HT-29 (cell line): ENCODE measurements at regions not wholly inside any gene's neighbourhood (a gene's known extent, or its start where the extent isn't known, plus 50 kb on each side); places are given as distances from the start of the nearest gene placed in this dataset.
A peak's percentile ranks its signal among the peaks of the same experiment; 100 is the strongest.
"Not testable (repeated sequence)": the region's sequence is repeated elsewhere in the genome, so short reads cannot be mapped to it uniquely, and the experiment has no call there.

ENCODE experiments used
- DNase-seq: peaks from one replicate; pipeline ENCODE4 v3.0.0-alpha.2; 2015; ENCODE audit warnings: low spot score

GRCh38 chrX:39788521-39788920 is 309.2 kb downstream of the BCOR start:
- DNase-seq: no peak

GRCh38 chrX:39791691-39792090 is 306.1 kb downstream of the BCOR start:
- DNase-seq: no peak

- DNase-seq: no peak
Measured at GRCh38 chrX:39795605-39796004, 302.2 kb downstream of the BCOR start.

GRCh38 chrX:39796856-39797255 is 300.9 kb downstream of the BCOR start:
- DNase-seq: no peak

- not testable (repeated sequence) for DNase-seq
Measured at GRCh38 chrX:39798488-39798887, 299.3 kb downstream of the BCOR start.

- no peak for DNase-seq
Measured at GRCh38 chrX:39802354-39802753, 295.4 kb downstream of the BCOR start.

GRCh38 chrX:39802908-39803307 is 294.9 kb downstream of the BCOR start:
- no peak for DNase-seq

GRCh38 chrX:39805022-39805421 is 292.7 kb downstream of the BCOR start:
- DNase-seq: no peak

- DNase-seq: no peak
Measured at GRCh38 chrX:39805825-39806224, 291.9 kb downstream of the BCOR start.

- no peak for DNase-seq
Measured at GRCh38 chrX:39808471-39808917, 289.3 kb downstream of the BCOR start.

GRCh38 chrX:39809331-39809730 is 288.4 kb downstream of the BCOR start:
- DNase-seq: no peak

GRCh38 chrX:39810901-39811300 is 286.9 kb downstream of the BCOR start:
- no peak for DNase-seq

- DNase-seq: no peak
Measured at GRCh38 chrX:39811376-39811775, 286.4 kb downstream of the BCOR start.

GRCh38 chrX:39813631-39814277 is 284.0 kb downstream of the BCOR start:
- DNase-seq: peak; percentile 12

GRCh38 chrX:39814391-39814790 is 283.4 kb downstream of the BCOR start:
- DNase-seq: peak; percentile 32

GRCh38 chrX:39815631-39816030 is 282.1 kb downstream of the BCOR start:
- DNase-seq: no peak

GRCh38 chrX:39816871-39817731 is 280.7 kb downstream of the BCOR start:
- DNase-seq: no peak

GRCh38 chrX:39817754-39818470 is 279.8 kb downstream of the BCOR start:
- peak; percentile 5 for DNase-seq

GRCh38 chrX:39818750-39819149 is 279.0 kb downstream of the BCOR start:
- DNase-seq: no peak

GRCh38 chrX:39819921-39820849 is 277.6 kb downstream of the BCOR start:
- no peak for DNase-seq
